CD4-positive, alpha-beta T cell (primary cell): ENCODE measurements at regions not wholly inside any gene's neighbourhood (a gene's known extent, or its start where the extent isn't known, plus 50 kb on each side); places are given as distances from the start of the nearest gene placed in this dataset.

Experiments used
- ATAC-seq: fragments of 200-7000 bp; cut with Tn5 transposase; one replicate; pipeline ENCODE4 v1.10.0; 2022; ENCODE audit warnings: mild to moderate bottlenecking; ENCODE audit not compliant: poor library complexity
- CTCF ChIA-PET: fragments of 350-600 bp; sonication (Branson Sonifier 250); formaldehyde crosslinking; loops from one replicate; lab custom pipeline; 2021; ENCODE audit warnings: antibody characterized with exemption, inconsistent platforms; lab: Charles Lee
- POLR2A ChIA-PET: fragments of 350-600 bp; sonication (Branson Sonifier 250); formaldehyde crosslinking; loops from one replicate; lab custom pipeline; 2021; ENCODE audit warnings: antibody characterized with exemption, inconsistent platforms; lab: Charles Lee
- DNase-seq, 14 experiments: peaks; one replicate each; pipeline ENCODE4 v3.0.0-alpha.2; 2013 to 2020; ENCODE audit warnings: mixed read lengths in 2 of 14
- H3K27ac ChIP-seq, 2 donors: one replicate each; pipeline versions ENCODE4 v1.5.1 to v1.7.0; 2013; ENCODE audit warnings: low read length in 2 of 2, low read depth in 1 of 2, mild to moderate bottlenecking in 1 of 2
- H3K27me3 ChIP-seq, 2 experiments: 1 replicate in 1 of 2; 2 replicates in 1 of 2; pipeline versions ENCODE4 v1.6.1 to v1.7.0; 2013; ENCODE audit warnings: low read length in 2 of 2, control low read depth in 1 of 2, mild to moderate bottlenecking in 1 of 2, moderate library complexity in 1 of 2; ENCODE audit not compliant: insufficient read depth in 2 of 2, control insufficient read depth in 1 of 2
- H3K36me3 ChIP-seq: one replicate; pipeline ENCODE4 v1.6.1; 2013; ENCODE audit warnings: low read length, control low read depth; ENCODE audit not compliant: insufficient read depth
- H3K4me1 ChIP-seq: one replicate; pipeline ENCODE4 v1.6.1; 2013; ENCODE audit warnings: low read length, control low read depth; ENCODE audit not compliant: insufficient read depth
- H3K4me3 ChIP-seq: one replicate; pipeline ENCODE4 v1.5.1; 2013; ENCODE audit warnings: mild to moderate bottlenecking, low read length, moderate library complexity
- H3K9me3 ChIP-seq, 2 experiments: 1 replicate in 1 of 2; 2 replicates in 1 of 2; pipeline versions ENCODE4 v1.6.1 to v1.7.0; 2013; ENCODE audit warnings: low read length in 2 of 2, mild to moderate bottlenecking in 2 of 2, control low read depth in 1 of 2, moderate library complexity in 1 of 2; ENCODE audit not compliant: control insufficient read depth in 1 of 2, insufficient read depth in 1 of 2
- H3K27ac Mint-ChIP-seq: one replicate; pipeline ENCODE4 v1.8.0; 2020; ENCODE audit warnings: mixed read lengths
- H3K27me3 Mint-ChIP-seq: one replicate; pipeline ENCODE4 v1.8.0; 2021; ENCODE audit warnings: mixed read lengths
- H3K36me3 Mint-ChIP-seq: one replicate; pipeline ENCODE4 v1.8.0; 2021; ENCODE audit warnings: low read depth, mixed read lengths
- H3K4me1 Mint-ChIP-seq: one replicate; pipeline ENCODE4 v1.8.0; 2021; ENCODE audit warnings: low read depth, mixed read lengths
- H3K4me3 Mint-ChIP-seq: one replicate; pipeline ENCODE4 v1.8.0; 2020; ENCODE audit warnings: mild to moderate bottlenecking, mixed read lengths
- H3K9me3 Mint-ChIP-seq: one replicate; pipeline ENCODE4 v1.8.0; 2020; ENCODE audit warnings: mixed read lengths
- intact Hi-C, 2 experiments: fragments of 100-400 bp; cut with DNase I in 1 of 2; cut with micrococcal nuclease in 1 of 2; formaldehyde crosslinking; loops; one replicate each; pipeline versions ENCODE4 v1.15.1 to v1.9.0; 2023 to 2025; cut with DNase I, micrococcal nuclease
- TF ChIP-seq, protein P1 (sequence below): fragments of 200-600 bp; IDR thresholded peaks from one replicate; pipeline ENCODE4 v1.8.0; 2022; ENCODE audit warnings: antibody characterized with exemption, mild to moderate bottlenecking

DNA sequence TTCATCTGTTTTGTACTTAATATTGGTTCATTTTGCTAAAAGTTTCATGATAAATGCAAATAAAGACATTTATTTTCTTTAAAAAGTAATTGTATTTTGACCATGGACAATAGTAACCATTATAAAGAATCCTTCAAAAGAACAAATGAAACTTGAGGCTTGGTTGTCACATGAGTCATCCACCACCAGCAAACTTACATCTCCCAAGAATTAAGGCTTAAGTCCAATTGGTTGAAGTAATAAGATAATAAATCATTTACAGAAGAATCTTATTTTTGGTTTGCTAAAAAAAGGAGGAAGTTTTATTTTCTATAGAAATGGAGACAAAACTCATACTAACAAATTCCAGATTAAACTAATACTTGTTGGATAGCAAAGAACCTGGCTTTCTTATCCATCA lies 84.8 kb upstream of the KITLG start:
- TF ChIP-seq, protein P1, sequence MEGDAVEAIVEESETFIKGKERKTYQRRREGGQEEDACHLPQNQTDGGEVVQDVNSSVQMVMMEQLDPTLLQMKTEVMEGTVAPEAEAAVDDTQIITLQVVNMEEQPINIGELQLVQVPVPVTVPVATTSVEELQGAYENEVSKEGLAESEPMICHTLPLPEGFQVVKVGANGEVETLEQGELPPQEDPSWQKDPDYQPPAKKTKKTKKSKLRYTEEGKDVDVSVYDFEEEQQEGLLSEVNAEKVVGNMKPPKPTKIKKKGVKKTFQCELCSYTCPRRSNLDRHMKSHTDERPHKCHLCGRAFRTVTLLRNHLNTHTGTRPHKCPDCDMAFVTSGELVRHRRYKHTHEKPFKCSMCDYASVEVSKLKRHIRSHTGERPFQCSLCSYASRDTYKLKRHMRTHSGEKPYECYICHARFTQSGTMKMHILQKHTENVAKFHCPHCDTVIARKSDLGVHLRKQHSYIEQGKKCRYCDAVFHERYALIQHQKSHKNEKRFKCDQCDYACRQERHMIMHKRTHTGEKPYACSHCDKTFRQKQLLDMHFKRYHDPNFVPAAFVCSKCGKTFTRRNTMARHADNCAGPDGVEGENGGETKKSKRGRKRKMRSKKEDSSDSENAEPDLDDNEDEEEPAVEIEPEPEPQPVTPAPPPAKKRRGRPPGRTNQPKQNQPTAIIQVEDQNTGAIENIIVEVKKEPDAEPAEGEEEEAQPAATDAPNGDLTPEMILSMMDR = no peak
- Mint-ChIP-seq H3K36me3 (no peaks in the 10 kb centered on the region), H3K27ac (no peak overlapping the region), H3K4me3 (no peak overlapping the region), H3K4me1 (no peaks in the 10 kb centered on the region), H3K27me3 (no peaks in the 10 kb centered on the region), H3K9me3 (peaks cover 2% of the 10 kb centered on the region)
- Histone ChIP-seq H3K27ac (no peak overlapping the region), H3K4me3 (no peak overlapping the region), H3K4me1 (no peaks in the 10 kb centered on the region), H3K27me3 (no peaks in the 10 kb centered on the region), H3K9me3 (no peaks in the 10 kb centered on the region), H3K36me3 (no peaks in the 10 kb centered on the region)
- POLR2A ChIA-PET = no interaction called here
- intact Hi-C loops = no loop called here
- CTCF ChIA-PET = no interaction called here
- no peak for DNase-seq
- no peak for ATAC-seq

DNA sequence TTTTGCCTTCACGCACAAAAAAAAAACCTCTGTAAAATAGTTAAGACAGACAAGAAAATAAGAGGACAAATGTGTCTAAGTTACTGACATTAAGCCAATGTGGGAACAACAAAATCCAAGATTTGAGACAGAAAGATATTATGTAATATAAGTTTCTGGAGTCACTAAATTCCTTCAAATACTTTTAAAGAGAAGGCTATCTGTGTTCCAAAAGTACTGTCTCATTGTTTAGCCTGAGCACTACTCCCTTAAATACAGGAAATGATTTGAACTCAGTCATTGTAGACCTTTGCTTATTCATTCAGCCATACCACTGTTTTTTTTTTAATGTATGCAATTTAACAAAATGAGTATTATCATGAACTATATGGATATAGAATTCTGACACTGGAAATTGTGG lies 82.7 kb upstream of the KITLG start:
- intact Hi-C loops = no loop called here
- Mint-ChIP-seq H3K27me3 (no peaks in the 10 kb centered on the region), H3K36me3 (no peaks in the 10 kb centered on the region), H3K9me3 (peaks cover 2% of the 10 kb centered on the region), H3K27ac (no peak overlapping the region), H3K4me1 (no peaks in the 10 kb centered on the region), H3K4me3 (no peak overlapping the region)
- Histone ChIP-seq H3K4me1 (no peaks in the 10 kb centered on the region), H3K9me3 (no peaks in the 10 kb centered on the region), H3K27ac (no peak overlapping the region), H3K36me3 (no peaks in the 10 kb centered on the region), H3K4me3 (no peak overlapping the region), H3K27me3 (no peaks in the 10 kb centered on the region)
- ATAC-seq (no peak), DNase-seq (no peak)
- TF ChIP-seq, protein P1 = no peak
- CTCF ChIA-PET = no interaction called here
- POLR2A ChIA-PET = no interaction called here

DNA sequence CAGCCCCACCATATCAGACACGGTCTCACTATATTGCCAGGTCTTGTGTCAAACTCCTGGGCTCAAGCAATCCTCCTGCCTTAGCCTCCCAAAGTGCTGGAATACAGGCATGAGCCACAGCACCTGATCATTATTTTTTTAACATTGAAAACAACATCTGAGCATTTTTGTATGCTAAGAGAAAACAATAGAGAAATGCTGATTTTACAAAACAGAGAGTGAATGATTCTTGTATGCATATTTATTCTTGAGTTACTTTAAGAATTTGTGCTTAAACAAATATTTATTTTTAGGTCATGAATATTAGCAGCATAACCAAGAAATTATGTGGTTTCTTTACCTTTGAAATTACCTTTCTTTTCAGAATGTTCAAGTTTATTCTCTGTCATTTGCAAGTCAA lies 81.8 kb upstream of the KITLG start:
- no peak overlapping the region for H3K4me3 Mint-ChIP-seq
- peaks cover 2% of the 10 kb centered on the region for H3K9me3 Mint-ChIP-seq
- Histone ChIP-seq H3K4me1 (no peaks in the 10 kb centered on the region), H3K36me3 (no peaks in the 10 kb centered on the region), H3K4me3 (no peak overlapping the region), H3K27me3 (no peaks in the 10 kb centered on the region), H3K9me3 (no peaks in the 10 kb centered on the region), H3K27ac (no peak overlapping the region)
- no peaks in the 10 kb centered on the region for H3K36me3 Mint-ChIP-seq
- TF ChIP-seq, protein P1 = no peak
- H3K27me3 Mint-ChIP-seq = no peaks in the 10 kb centered on the region
- CTCF ChIA-PET = no interaction called here
- intact Hi-C loops = no loop called here
- no peaks in the 10 kb centered on the region for H3K4me1 Mint-ChIP-seq
- POLR2A ChIA-PET = no interaction called here
- DNase-seq (no peak), ATAC-seq (no peak)
- H3K27ac Mint-ChIP-seq = no peak overlapping the region
